SK-N-SH treated with all-trans-retinoic acid at 6 μM for 48 hours (cell line): ENCODE measurements at regions not wholly inside any gene's neighbourhood (a gene's known extent, or its start where the extent isn't known, plus 50 kb on each side); places are given as distances from the start of the nearest gene placed in this dataset.
"Not testable (repeated sequence)": the region's sequence is repeated elsewhere in the genome, so short reads cannot be mapped to it uniquely, and the experiment has no call there.

Experiments used
- RARB ChIP-seq: fragments of 250-450 bp; sonication (Bioruptor Pico); IDR thresholded peaks from 2 replicates; pipeline ENCODE4 v1.8.0; 2021; ENCODE audit warnings: mild to moderate bottlenecking, moderate library complexity
- ZNF70 ChIP-seq: fragments of 450-650 bp; formaldehyde crosslinking; IDR thresholded peaks from 2 replicates; pipeline ENCODE4 v1.5.0; 2020; ENCODE audit warnings: mild to moderate bottlenecking, moderate library complexity
- ZNF8 ChIP-seq: fragments of 450-650 bp; formaldehyde crosslinking; IDR thresholded peaks from 2 replicates; pipeline ENCODE4 v1.5.0; 2020; ENCODE audit warnings: mild to moderate bottlenecking, moderate library complexity
- TF ChIP-seq, protein P1 (sequence below): fragments of 250-450 bp; sonication (Bioruptor Pico); IDR thresholded peaks from 2 replicates; pipeline ENCODE4 v1.8.0; 2020; ENCODE audit warnings: mild to moderate bottlenecking, moderate library complexity, borderline replicate concordance

DNA sequence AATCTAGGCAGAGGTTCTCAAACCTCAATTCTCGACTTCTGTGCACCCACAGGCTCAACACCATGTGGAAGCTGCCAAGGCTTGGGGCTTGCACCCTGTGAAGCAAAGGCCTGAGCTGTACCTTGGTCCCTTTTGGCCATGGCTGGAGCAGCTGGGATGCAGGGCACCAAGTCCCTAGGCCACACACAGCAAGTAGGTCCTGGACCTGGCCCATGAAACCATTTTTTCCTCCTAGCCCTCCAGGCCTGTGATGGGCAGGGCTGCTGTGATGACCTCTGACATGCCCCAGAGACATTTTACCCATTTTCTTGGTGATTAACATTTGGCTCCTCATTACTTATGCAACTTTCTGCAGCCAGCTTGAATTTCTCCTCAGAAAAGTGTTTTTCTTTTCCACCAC, 146.7 kb downstream of the RASEF start:
- TF ChIP-seq ZNF8, ZNF70, RARB (CRISPR knock-in tag): not testable (repeated sequence)
- TF ChIP-seq, protein P1, sequence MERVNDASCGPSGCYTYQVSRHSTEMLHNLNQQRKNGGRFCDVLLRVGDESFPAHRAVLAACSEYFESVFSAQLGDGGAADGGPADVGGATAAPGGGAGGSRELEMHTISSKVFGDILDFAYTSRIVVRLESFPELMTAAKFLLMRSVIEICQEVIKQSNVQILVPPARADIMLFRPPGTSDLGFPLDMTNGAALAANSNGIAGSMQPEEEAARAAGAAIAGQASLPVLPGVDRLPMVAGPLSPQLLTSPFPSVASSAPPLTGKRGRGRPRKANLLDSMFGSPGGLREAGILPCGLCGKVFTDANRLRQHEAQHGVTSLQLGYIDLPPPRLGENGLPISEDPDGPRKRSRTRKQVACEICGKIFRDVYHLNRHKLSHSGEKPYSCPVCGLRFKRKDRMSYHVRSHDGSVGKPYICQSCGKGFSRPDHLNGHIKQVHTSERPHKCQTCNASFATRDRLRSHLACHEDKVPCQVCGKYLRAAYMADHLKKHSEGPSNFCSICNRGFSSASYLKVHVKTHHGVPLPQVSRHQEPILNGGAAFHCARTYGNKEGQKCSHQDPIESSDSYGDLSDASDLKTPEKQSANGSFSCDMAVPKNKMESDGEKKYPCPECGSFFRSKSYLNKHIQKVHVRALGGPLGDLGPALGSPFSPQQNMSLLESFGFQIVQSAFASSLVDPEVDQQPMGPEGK (CRISPR knock-in tag) = not testable (repeated sequence)
